ENCODE measurements at regions not wholly inside any gene's neighbourhood (a gene's known extent, or its start where the extent isn't known, plus 50 kb on each side); places are given as distances from the start of the nearest gene placed in this dataset.

- DNase-seq (ENCODE audit: low spot score) = no peak
- 84% methylated on average over 2 of the region's 2 CpGs for WGBS
- H3K36me3 ChIP-seq = no peaks in the 10 kb centered on the region
- TF ChIP-seq CTCF (IDR thresholded peaks at IDR 0.05) = no peak
- TF ChIP-seq POLR2AphosphoS5 (IDR thresholded peaks at IDR 0.05) = no peak
- TF ChIP-seq POLR2A (IDR thresholded peaks at IDR 0.05) = no peak
- no peaks in the 10 kb centered on the region for H3K27me3 ChIP-seq (replicated peaks; ENCODE audit: insufficient read depth)
- no peak overlapping the region for H3K27ac ChIP-seq
- intact Hi-C loops (cut with DNase I) = no loop called here
- H3K4me3 ChIP-seq = no peak overlapping the region
- H3K4me1 ChIP-seq (replicated peaks) = no peaks in the 10 kb centered on the region
- H3K9me3 ChIP-seq = no peaks in the 10 kb centered on the region
Measured at GRCh38 chr16:80437707-80438106, 103.1 kb upstream of the DYNLRB2 start.

- no peaks in the 10 kb centered on the region for H3K36me3 ChIP-seq
- intact Hi-C loops (cut with DNase I) = no loop called here
- H3K27ac ChIP-seq = no peak overlapping the region
- no peak for DNase-seq (ENCODE audit: low spot score)
- H3K9me3 ChIP-seq = no peaks in the 10 kb centered on the region
- no peaks in the 10 kb centered on the region for H3K27me3 ChIP-seq (replicated peaks; ENCODE audit: insufficient read depth)
- no peaks in the 10 kb centered on the region for H3K4me1 ChIP-seq (replicated peaks)
- no peak overlapping the region for H3K4me3 ChIP-seq
- no peak for TF ChIP-seq POLR2AphosphoS5 (IDR thresholded peaks at IDR 0.05)
- no peak for TF ChIP-seq POLR2A (IDR thresholded peaks at IDR 0.05)
- no peak for TF ChIP-seq CTCF (IDR thresholded peaks at IDR 0.05)
Measured at GRCh38 chr16:80436510-80436909, 104.3 kb upstream of the DYNLRB2 start.

GRCh38 chr16:80433623-80434022, 107.2 kb upstream of the DYNLRB2 start:
- no peak for DNase-seq (ENCODE audit: low spot score)
- Histone ChIP-seq H3K27ac (no peak overlapping the region), H3K36me3 (no peaks in the 10 kb centered on the region), H3K27me3 (replicated peaks; ENCODE audit: insufficient read depth) (no peaks in the 10 kb centered on the region), H3K9me3 (no peaks in the 10 kb centered on the region), H3K4me1 (replicated peaks) (no peaks in the 10 kb centered on the region), H3K4me3 (no peak overlapping the region)
- 90% methylated on average over 2 of the region's 2 CpGs for WGBS
- no peak for TF ChIP-seq CTCF (IDR thresholded peaks at IDR 0.05)
- no peak for TF ChIP-seq POLR2A (IDR thresholded peaks at IDR 0.05)
- no peak for TF ChIP-seq POLR2AphosphoS5 (IDR thresholded peaks at IDR 0.05)
- intact Hi-C loops (cut with DNase I) = no loop called here

GRCh38 chr16:80427795-80428194, 113.0 kb upstream of the DYNLRB2 start:
- intact Hi-C loops (cut with DNase I) = no loop called here
- Histone ChIP-seq H3K9me3 (no peaks in the 10 kb centered on the region), H3K4me1 (replicated peaks) (no peaks in the 10 kb centered on the region), H3K27me3 (replicated peaks; ENCODE audit: insufficient read depth) (no peaks in the 10 kb centered on the region), H3K4me3 (no peak overlapping the region), H3K36me3 (no peaks in the 10 kb centered on the region), H3K27ac (no peak overlapping the region)
- TF ChIP-seq POLR2A (IDR thresholded peaks at IDR 0.05) (no peak), CTCF (IDR thresholded peaks at IDR 0.05) (no peak), POLR2AphosphoS5 (IDR thresholded peaks at IDR 0.05) (no peak)
- DNase-seq (ENCODE audit: low spot score) = no peak
- 96% methylated on average over 2 of the region's 2 CpGs for WGBS

- DNase-seq (ENCODE audit: low spot score) = no peak
- no peak overlapping the region for H3K27ac ChIP-seq
- H3K27me3 ChIP-seq (replicated peaks; ENCODE audit: insufficient read depth) = no peaks in the 10 kb centered on the region
- H3K36me3 ChIP-seq = no peaks in the 10 kb centered on the region
- H3K9me3 ChIP-seq = no peaks in the 10 kb centered on the region
- no peak overlapping the region for H3K4me3 ChIP-seq
- 93% methylated on average over 8 of the region's 8 CpGs for WGBS
- intact Hi-C loops (cut with DNase I) = no loop called here
- TF ChIP-seq POLR2A (IDR thresholded peaks at IDR 0.05) (no peak), CTCF (IDR thresholded peaks at IDR 0.05) (no peak), POLR2AphosphoS5 (IDR thresholded peaks at IDR 0.05) (no peak)
- H3K4me1 ChIP-seq (replicated peaks) = no peaks in the 10 kb centered on the region
Measured at GRCh38 chr16:80418517-80419355, 122.1 kb upstream of the DYNLRB2 start.
